Sigmoid colon (tissue), 3 donors: ENCODE measurements at regions not wholly inside any gene's neighbourhood (a gene's known extent, or its start where the extent isn't known, plus 50 kb on each side); places are given as distances from the start of the nearest gene placed in this dataset.

Experiments
- POLR2A ChIP-seq, 2 donors: fragments of 450-650 bp; IDR thresholded peaks; one replicate each; pipeline ENCODE4 v1.6.1; 2016; ENCODE audit warnings: antibody characterized with exemption in 2 of 2, mild to moderate bottlenecking in 2 of 2, moderate library complexity in 2 of 2
- TF ChIP-seq, protein P1 (sequence below), 4 experiments: fragments of 450-650 bp in 3 of 4; fragments of 200-600 bp in 1 of 4; IDR thresholded peaks; one replicate each; pipeline ENCODE4 v1.5.1; 2016 to 2019; ENCODE audit warnings: antibody characterized with exemption in 4 of 4, mild to moderate bottlenecking in 3 of 4, moderate library complexity in 2 of 4

DNA sequence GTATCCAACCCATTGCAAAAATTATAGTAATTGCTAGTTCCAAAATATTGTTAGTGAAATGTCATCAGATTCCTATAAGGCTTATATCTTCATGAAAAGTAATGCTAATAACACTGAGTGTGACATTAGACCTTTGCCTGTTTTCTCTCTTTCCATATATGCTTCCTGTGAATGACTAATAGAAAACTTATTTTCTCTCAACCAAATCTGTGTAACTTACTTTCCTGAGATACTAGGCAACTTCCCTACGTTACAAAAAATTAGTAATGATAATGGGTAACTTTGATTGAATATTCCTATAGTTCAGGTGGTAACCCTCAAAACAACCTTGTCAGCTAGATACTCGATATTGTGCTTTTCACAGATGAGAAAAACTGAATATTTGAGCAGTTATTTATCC, 124.2 kb upstream of the HNRNPU start:
- TF ChIP-seq, protein P1, sequence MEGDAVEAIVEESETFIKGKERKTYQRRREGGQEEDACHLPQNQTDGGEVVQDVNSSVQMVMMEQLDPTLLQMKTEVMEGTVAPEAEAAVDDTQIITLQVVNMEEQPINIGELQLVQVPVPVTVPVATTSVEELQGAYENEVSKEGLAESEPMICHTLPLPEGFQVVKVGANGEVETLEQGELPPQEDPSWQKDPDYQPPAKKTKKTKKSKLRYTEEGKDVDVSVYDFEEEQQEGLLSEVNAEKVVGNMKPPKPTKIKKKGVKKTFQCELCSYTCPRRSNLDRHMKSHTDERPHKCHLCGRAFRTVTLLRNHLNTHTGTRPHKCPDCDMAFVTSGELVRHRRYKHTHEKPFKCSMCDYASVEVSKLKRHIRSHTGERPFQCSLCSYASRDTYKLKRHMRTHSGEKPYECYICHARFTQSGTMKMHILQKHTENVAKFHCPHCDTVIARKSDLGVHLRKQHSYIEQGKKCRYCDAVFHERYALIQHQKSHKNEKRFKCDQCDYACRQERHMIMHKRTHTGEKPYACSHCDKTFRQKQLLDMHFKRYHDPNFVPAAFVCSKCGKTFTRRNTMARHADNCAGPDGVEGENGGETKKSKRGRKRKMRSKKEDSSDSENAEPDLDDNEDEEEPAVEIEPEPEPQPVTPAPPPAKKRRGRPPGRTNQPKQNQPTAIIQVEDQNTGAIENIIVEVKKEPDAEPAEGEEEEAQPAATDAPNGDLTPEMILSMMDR (IDR thresholded peaks at IDR 0.05) = no peak
- TF ChIP-seq POLR2A (IDR thresholded peaks at IDR 0.05) = no peak
